ENCODE measurements at regions not wholly inside any gene's neighbourhood (a gene's known extent, or its start where the extent isn't known, plus 50 kb on each side); places are given as distances from the start of the nearest gene placed in this dataset.
"Not testable (repeated sequence)": the region's sequence is repeated elsewhere in the genome, so short reads cannot be mapped to it uniquely, and the experiment has no call there.

GRCh38 chr6:121951918-121952379 is 447.5 kb upstream of the HSF2 start:
- DNase-seq: no peak

DNA sequence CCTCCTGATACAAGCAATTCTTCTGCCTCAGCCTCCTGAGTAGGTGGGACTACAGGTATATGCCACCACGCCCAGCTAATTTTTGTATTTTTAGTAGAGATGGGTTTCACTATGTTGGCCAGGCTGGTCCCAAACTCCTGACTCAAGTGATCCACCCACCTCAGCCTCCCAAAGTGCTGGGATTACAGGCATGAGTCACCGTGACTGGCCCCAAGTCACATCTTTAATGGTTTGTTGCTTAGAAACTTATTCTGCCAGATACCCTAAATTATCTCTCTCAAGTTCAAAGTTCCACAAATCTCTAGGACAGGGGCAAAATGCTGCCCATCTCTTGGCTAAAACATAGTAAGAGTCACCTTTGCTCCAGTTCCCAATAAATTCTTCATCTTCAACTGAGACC is 444.1 kb upstream of the HSF2 start:
- DNase-seq: not testable (repeated sequence)

- DNase-seq: no peak
Observed at GRCh38 chr6:121956782-121957181, 442.7 kb upstream of the HSF2 start.

DNA sequence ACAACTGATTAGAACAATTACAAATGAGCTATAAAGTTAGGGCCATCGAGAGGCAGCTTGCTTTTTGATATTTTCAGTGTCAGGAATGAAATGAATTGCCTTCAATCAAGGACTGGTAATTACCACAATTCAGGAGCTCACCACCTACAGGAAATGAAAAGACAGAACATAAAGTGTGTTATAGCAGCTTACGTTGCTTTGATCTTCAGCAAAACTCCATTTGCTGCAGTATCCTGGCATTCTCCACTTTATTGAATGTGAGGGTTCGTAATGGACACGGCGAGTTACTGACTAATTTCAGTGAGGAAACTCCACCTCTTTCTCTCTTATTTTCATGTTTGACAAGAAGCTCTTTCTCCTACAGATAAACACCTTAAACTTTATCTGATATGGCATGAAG is 440.0 kb upstream of the HSF2 start:
- DNase-seq: no peak

- no peak for DNase-seq
Observed at GRCh38 chr6:121961619-121962125, 437.8 kb upstream of the HSF2 start.

DNA sequence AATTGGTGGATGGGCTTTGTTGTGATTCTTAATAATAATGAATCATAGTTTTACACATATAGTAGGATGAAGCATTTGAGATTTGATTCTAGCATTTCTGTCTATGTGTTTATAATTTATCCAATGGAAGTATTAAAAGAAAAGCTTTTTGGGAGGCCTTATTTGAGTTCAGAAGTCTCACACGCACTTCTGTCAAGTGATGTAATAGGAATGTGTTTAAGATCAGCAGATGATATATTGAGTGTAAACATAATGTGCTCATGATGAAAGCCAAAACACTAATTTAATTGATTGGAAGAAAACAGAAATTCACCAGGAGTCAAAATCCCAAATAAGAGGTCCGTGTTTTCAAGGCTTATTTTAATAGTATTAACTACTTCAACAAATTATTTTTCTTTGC is 435.6 kb upstream of the HSF2 start:
- no peak for DNase-seq

DNA sequence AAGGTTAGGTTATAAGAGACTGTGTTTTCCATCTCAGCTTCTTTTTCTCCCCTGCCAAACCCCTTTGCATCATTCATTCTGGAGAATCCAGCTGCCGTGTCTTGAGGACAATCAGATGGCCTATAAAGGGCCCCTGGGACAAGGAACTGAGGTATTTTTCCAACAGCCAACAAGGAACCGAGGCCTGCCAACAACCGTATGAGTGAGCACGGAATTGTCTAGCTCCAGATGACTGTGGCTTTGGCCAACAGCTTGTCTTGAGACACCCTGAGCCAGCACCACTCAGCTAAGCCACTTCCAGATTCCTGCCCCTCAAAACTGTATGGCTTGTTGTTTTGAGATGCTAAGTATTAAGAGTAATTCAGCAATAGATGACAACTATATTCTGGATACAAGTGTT is 433.7 kb upstream of the HSF2 start:
- no peak for DNase-seq

DNA sequence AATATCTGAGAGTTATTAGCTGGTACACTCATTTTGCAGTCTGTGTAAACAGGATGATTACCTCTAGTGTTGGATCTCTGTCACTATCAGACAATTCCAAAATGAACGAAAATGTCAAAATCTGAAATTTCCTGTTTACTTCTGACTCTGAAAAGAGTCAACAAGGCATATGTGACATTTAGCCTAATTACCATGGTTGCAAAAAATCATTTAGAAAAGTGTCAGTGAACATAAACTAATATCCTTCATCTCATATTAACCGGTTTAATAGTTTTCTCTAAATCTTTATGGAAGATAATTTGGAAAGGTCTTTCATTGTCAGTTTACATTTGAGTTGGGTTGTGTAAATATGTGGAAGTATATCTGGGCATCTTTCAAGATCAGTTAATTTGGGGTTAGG is 431.8 kb upstream of the HSF2 start:
- no peak for DNase-seq

DNA sequence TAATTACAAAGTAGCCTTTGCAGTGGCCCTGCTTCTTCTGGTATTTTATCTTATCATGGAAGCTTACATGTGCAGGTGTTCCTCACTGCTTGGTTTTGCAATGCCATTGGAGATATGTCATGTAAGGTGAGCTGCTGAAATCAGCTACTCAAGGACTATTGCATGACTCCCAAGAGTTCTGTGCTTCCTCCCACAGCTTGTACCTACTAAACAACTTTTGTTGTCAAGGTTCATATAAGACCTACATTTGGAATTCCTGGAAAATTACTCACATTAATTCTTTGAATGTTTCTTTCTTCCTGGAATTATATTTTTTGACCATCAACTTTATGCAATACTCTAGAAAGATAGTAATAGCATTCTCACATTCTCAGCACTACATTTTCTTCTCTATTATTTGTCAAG is 427.5 kb upstream of the HSF2 start:
- DNase-seq: no peak

- no peak for DNase-seq
Observed at GRCh38 chr6:121984956-121985355, 414.5 kb upstream of the HSF2 start.

GRCh38 chr6:121993362-121993761 is 406.1 kb upstream of the HSF2 start:
- no peak for DNase-seq

DNA sequence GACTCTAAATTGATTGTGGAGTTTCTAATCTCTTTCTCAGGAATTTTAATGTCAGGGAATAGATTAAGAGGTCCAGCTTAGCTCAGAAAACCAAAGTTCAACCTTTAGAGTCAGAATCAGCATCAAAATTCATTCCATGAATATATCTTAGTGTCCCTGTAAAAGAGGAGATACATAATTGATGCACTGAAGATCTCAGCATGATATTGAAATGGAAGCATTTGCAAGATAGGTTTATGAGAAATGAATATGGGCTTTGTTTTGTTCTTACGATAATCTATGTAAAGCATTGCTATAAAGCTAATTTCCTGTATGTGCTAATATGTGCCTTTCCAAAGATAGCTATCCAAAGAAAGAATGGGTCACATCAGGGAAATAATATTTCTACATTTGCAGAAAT is 404.5 kb upstream of the HSF2 start:
- DNase-seq: no peak

- no peak for DNase-seq
Observed at GRCh38 chr6:121998631-121999030, 400.8 kb upstream of the HSF2 start.

- DNase-seq: no peak
Observed at GRCh38 chr6:121999456-122000065, 399.9 kb upstream of the HSF2 start.

DNA sequence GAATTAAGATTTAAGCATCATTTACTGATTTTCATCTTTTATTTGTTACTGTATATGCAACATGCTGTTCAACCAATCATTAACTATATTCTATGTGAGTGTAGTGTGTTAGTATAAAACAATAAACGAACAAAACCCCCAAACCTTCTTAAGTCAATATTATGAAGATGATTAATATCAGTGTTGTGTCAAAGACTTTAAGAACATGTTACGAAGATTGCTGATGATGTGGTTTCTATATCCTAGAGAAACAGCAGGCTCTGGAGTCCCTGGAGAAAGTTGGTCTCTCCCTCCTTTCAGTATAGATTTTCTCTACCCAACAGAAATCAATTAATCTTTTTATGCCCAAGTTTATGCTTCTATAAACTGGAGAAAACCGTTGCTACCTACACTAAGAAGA is 393.8 kb upstream of the HSF2 start:
- no peak for DNase-seq

DNA sequence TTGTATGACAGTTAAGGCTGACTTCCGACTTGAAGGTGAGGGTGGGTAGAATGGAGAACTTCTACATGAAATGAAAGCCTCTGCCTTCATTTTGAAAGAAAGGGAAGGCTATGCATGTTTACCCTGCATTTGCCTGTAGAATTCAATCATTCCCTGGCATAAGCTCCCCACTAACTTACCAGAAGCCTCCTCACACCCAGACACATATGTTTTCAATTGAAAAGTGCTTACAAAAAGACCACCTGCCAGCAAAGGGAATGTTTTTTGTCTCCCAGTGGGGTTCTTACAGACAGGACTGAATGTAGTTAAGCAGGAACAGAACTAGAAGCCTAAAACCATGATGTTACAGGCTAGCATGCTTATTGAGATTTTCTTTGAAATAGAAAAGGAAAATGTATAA is 392.1 kb upstream of the HSF2 start:
- no peak for DNase-seq

DNA sequence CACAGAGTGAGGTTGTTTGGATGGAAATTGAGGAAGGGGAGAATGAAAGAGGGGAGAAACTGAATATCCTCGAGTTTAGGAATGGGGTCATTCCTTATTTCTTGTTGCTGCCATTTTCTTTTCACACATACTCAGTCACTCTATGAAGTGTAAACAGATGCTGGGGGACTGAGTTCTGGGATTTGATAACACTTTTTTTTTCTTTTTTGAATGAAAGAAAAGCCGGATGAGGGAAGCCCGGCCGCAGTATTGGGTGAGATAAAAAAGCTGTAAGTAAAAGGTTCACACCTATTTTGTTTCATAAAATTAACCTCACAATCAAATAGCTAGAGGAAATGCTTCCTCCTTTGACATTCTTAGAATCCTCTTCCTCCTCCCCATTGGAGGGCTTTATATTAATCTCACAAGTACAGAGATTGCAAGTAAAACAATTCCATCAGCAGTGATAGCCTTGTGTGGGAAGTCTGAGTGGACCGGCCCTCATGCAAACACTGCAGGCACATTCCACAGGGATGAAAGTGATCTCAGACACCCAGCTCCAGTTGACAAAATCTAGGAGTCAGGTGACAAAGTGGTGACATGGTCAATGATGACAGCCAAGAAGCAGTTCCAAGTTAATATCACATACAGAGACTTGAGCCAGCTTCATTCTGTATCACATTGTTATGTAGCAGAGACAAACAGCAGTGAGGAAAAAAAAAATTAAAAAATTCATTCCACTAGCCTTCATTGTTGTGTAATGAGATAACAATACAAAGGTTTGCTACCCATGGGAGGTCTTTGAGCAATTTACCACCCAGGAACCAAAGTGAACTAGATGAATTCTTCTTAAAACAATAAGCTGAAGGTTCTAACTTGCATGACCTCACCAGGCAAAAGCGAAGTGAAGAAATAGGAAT is 391.1 kb upstream of the HSF2 start:
- no peak for DNase-seq

GRCh38 chr6:122009000-122009350 is 390.5 kb upstream of the HSF2 start:
- no peak for DNase-seq

DNA sequence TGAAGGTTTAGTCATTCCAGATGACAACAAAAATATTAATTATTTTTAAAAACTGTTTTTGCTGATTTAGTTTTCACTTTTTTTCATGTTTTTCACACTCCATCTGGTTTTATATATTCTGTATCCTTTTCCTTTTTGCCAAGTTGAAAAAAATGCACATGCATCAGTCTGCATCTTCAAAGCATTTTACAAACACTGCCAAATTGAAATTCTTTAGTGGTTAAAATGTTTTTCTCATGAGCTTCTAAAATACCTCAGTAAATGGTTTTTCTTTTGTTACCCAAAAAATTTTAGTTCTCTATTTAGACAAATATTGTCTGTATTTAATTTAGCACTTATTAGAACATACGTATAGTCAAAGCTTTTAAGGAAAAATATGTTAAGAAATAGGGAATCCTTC is 386.9 kb upstream of the HSF2 start:
- DNase-seq: no peak

GRCh38 chr6:122014961-122015360 is 384.5 kb upstream of the HSF2 start:
- DNase-seq: no peak

DNA sequence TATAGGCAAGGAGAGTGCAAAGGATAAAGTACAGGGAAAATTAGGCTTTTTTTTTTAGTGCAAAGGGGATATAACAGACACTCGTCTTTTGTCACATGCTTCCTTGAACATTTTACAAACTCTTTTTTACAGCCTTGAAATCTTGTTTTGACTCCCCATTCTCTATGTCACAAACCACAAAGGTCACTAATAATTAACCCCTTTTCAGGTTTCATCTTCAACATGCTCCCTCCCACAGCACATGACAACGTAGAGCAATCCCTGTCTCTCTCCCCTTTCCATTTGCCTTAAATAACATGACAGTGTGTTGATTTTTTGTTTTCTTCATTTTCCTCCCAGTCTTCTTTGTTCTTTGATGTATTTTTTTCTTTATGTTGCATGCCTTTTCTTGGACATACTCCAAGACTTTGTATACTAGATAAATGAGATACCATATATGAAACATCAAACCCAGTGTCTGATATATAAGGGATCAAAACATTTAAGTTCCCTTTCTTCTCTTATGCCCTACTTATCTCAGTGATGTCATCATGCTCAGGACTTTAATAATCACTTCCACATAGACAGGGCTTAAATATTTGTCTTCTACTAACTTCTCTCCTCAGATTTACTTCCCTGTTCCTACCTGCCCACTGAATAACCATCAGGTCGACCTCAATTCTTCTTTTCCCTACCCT is 378.7 kb upstream of the HSF2 start:
- no peak for DNase-seq

DNA sequence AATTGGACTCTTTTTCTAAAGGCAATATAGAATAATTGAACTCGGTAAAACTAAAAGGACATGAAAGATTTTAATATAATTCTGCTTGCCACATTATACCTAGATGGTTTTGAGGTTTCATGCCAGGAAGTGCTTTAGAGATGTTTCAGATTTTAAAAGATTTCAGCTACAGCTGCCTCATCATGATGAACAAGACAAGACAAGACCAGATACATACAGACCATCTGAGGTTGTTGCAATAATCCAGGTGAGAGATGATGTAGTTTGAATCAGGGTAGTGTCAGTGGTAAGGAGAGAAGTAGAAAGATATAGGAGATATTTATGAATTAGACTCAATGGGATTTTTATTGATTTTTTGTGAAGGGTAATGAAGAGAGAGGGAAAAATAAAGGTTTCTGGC is 374.3 kb upstream of the HSF2 start:
- DNase-seq: no peak

GRCh38 chr6:122026582-122027369 is 372.7 kb upstream of the HSF2 start:
- no peak for DNase-seq
